Fibroblast of mammary gland (primary cell): ENCODE measurements at regions not wholly inside any gene's neighbourhood (a gene's known extent, or its start where the extent isn't known, plus 50 kb on each side); places are given as distances from the start of the nearest gene placed in this dataset.

Experiments used
- DNase-seq: peaks from one replicate; pipeline ENCODE4 v3.0.0-alpha.2; 2010; ENCODE audit warnings: low read depth
- H3K4me3 ChIP-seq: 2 replicates; pipeline ENCODE4 v1.5.1; 2011; ENCODE audit warnings: low read depth, mild to moderate bottlenecking, low read length, moderate library complexity; ENCODE audit not compliant: control insufficient read depth
- CTCF ChIP-seq: conservative IDR thresholded peaks from 2 replicates; pipeline ENCODE4 v1.5.1; 2011; ENCODE audit warnings: low read depth, low read length, inconsistent platforms; ENCODE audit not compliant: control insufficient read depth, insufficient read depth

- peak; percentile 3 for DNase-seq
- TF ChIP-seq CTCF, result no peak
- H3K4me3 ChIP-seq, result no peak overlapping the region
Measured at GRCh38 chr13:72293206-72293605, 426.2 kb upstream of the DACH1 start.

- DNase-seq, result peak; percentile 12
Measured at GRCh38 chr13:72290962-72291681, 424.1 kb upstream of the DACH1 start.

GRCh38 chr13:72286421-72286820, 419.4 kb upstream of the DACH1 start:
- DNase-seq, result no peak
- TF ChIP-seq CTCF, result no peak
- H3K4me3 ChIP-seq, result no peak overlapping the region

More at GRCh38 chr13:72290962-72291681, 424.1 kb upstream of the DACH1 start:
- no peak for TF ChIP-seq CTCF
- no peak overlapping the region for H3K4me3 ChIP-seq

- TF ChIP-seq CTCF, result no peak
- no peak overlapping the region for H3K4me3 ChIP-seq
- DNase-seq, result no peak
Measured at GRCh38 chr13:72284791-72285190, 417.8 kb upstream of the DACH1 start.

- H3K4me3 ChIP-seq, result no peak overlapping the region
- no peak for DNase-seq
- TF ChIP-seq CTCF, result no peak
Measured at GRCh38 chr13:72261732-72262131, 394.7 kb upstream of the DACH1 start.

- DNase-seq, result no peak
- no peak for TF ChIP-seq CTCF
- H3K4me3 ChIP-seq, result no peak overlapping the region
Measured at GRCh38 chr13:72259528-72259927, 392.5 kb upstream of the DACH1 start.

- TF ChIP-seq CTCF, result no peak
- no peak overlapping the region for H3K4me3 ChIP-seq
- no peak for DNase-seq
Measured at GRCh38 chr13:72258340-72258981, 391.5 kb upstream of the DACH1 start.
